CMK (cell line): ENCODE measurements at regions not wholly inside any gene's neighbourhood (a gene's known extent, or its start where the extent isn't known, plus 50 kb on each side); places are given as distances from the start of the nearest gene placed in this dataset.
"Not testable (repeated sequence)": the region's sequence is repeated elsewhere in the genome, so short reads cannot be mapped to it uniquely, and the experiment has no call there.

ENCODE experiments used
- DNase-seq: peaks from one replicate; pipeline ENCODE4 v3.0.0-alpha.2; 2010; ENCODE audit warnings: low read depth

- DNase-seq = no peak
Observed at GRCh38 chr14:101080922-101081593, 177.5 kb upstream of the RTL1 start.

- DNase-seq = no peak
Observed at GRCh38 chr14:101082036-101082435, 178.5 kb upstream of the RTL1 start.

- DNase-seq = no peak
Observed at GRCh38 chr14:101082436-101083384, 179.2 kb upstream of the RTL1 start.

- DNase-seq = no peak
Observed at GRCh38 chr14:101083564-101084435, 180.3 kb upstream of the RTL1 start.

- DNase-seq = no peak
Observed at GRCh38 chr14:101084436-101084826, 180.9 kb upstream of the RTL1 start.

- DNase-seq = no peak
Observed at GRCh38 chr14:101086926-101087325, 183.4 kb upstream of the RTL1 start.

GRCh38 chr14:101087614-101088394 is 184.3 kb upstream of the RTL1 start:
- no peak for DNase-seq

GRCh38 chr14:101088395-101088667 is 184.8 kb upstream of the RTL1 start:
- DNase-seq = no peak

- no peak for DNase-seq
Observed at GRCh38 chr14:101088714-101089113, 185.2 kb upstream of the RTL1 start.

GRCh38 chr14:101090478-101090877 is 187.0 kb upstream of the RTL1 start:
- DNase-seq = not testable (repeated sequence)

- no peak for DNase-seq
Observed at GRCh38 chr14:101090976-101091375, 187.5 kb upstream of the RTL1 start.

- not testable (repeated sequence) for DNase-seq
Observed at GRCh38 chr14:101094916-101095315, 191.4 kb upstream of the RTL1 start.

GRCh38 chr14:101096551-101096950 is 193.0 kb upstream of the RTL1 start:
- DNase-seq = no peak

- DNase-seq = no peak
Observed at GRCh38 chr14:101097109-101097793, 193.7 kb upstream of the RTL1 start.

GRCh38 chr14:101098177-101098576 is 194.7 kb upstream of the RTL1 start:
- no peak for DNase-seq

- DNase-seq = peak; percentile 70
Observed at GRCh38 chr14:101098641-101099040, 195.1 kb upstream of the RTL1 start.

- DNase-seq = no peak
Observed at GRCh38 chr14:101101456-101102056, 198.0 kb upstream of the RTL1 start.

GRCh38 chr14:101102875-101103274 is 199.4 kb upstream of the RTL1 start:
- DNase-seq = no peak

- DNase-seq = no peak
Observed at GRCh38 chr14:101103321-101103901, 199.9 kb upstream of the RTL1 start.

GRCh38 chr14:101104485-101104884 is 201.0 kb upstream of the RTL1 start:
- DNase-seq = no peak
